ENCODE measurements at regions not wholly inside any gene's neighbourhood (a gene's known extent, or its start where the extent isn't known, plus 50 kb on each side); places are given as distances from the start of the nearest gene placed in this dataset.
A peak's percentile ranks its signal among the peaks of the same experiment; 100 is the strongest.

DNA sequence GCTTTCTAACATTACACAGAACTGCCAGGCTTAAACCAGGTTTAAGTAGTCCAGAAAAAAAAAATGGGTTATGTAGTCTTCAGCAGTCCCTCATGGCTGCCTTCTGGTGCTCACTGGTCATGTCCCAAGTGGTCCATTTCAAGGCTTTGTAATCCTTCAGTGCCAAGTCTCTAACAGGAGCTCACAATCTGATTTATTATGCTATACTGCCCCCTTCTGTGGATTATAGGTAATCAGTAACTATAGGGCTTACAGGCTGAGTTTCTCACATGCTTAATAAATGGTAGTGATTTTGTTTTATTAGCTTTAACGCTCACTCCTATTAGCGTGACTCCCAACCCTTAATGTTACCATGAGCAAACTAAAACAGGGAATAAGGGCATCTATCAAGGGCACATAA, 92.5 kb upstream of the EDA2R start:
- H4K20me1 ChIP-seq (ENCODE audit: insufficient read depth, low read length), result no peaks in the 10 kb centered on the region
- ATAC-seq (ENCODE audit: low read depth), result no peak
- WGBS, 2 experiments (ENCODE audit: extremely low coverage in 2 of 2, insufficient read length in 1 of 2), result no CpG with 5 or more reads among the region's 2 CpGs
- no peak overlapping the region for H2AK9ac ChIP-seq (replicated peaks; ENCODE audit: low read depth, low read length, poor library complexity)
- no peak overlapping the region for H2AK5ac ChIP-seq (ENCODE audit: low read depth, low read length)
- H3K23ac ChIP-seq (ENCODE audit: low read depth, low read length), result no peak overlapping the region
- in situ Hi-C loops (cut with MboI; ENCODE audit: low sequenced_read_pairs), result no loop called here
- DNase-seq, result peak; percentile 33
- dilution Hi-C loops (cut with HindIII; ENCODE audit: low sequenced_read_pairs, unreplicated experiment), result no loop called here
- H3K18ac ChIP-seq (ENCODE audit: low read depth, low read length), result no peak overlapping the region
- no peak overlapping the region for H3K4me3 ChIP-seq (ENCODE audit: insufficient read depth, low read depth, low read length)
- no peak overlapping the region for H2BK20ac ChIP-seq (ENCODE audit: low read depth, low read length)
- CTCF ChIA-PET, result interaction anchor here (0.6 to 1.7 kb wide), 4 partner anchors 97 to 1150 kb away, joined by 3 to 6 read pairs (median 3); no protein-coding TSS in a partner anchor
- TF ChIP-seq RFX5 (IDR thresholded peaks at IDR 0.05; ENCODE audit: low read depth, low read length) (no peak), RCOR1 (IDR thresholded peaks at IDR 0.05; ENCODE audit: insufficient replicate concordance, low read length) (no peak), MXI1 (IDR thresholded peaks at IDR 0.05; ENCODE audit: borderline replicate concordance, low read depth, low read length) (no peak), USF2 (IDR thresholded peaks at IDR 0.05; ENCODE audit: low read depth, low read length) (no peak), MAZ (IDR thresholded peaks at IDR 0.05; ENCODE audit: borderline replicate concordance, low read depth, low read length) (no peak), MAFK (IDR thresholded peaks at IDR 0.05; ENCODE audit: low read depth, low read length) (no peak), CEBPB (IDR thresholded peaks at IDR 0.05; ENCODE audit: low read depth, low read length) (no peak), RAD21 (IDR thresholded peaks at IDR 0.05; ENCODE audit: low read length) (peak; percentile 69), CTCF (conservative IDR thresholded peaks at IDR 0.05; ENCODE audit: low read depth, low read length) (peak; percentile 51), POLR2A (IDR thresholded peaks at IDR 0.05; ENCODE audit: low read depth, low read length) (no peak), SMC3 (IDR thresholded peaks at IDR 0.05; ENCODE audit: low read depth, low read length) (peak; percentile 48; the same call in 1 of the 2 replicates), FOS (IDR thresholded peaks at IDR 0.05; ENCODE audit: low read depth, low read length) (no peak)
- TF ChIP-seq, protein P1, sequence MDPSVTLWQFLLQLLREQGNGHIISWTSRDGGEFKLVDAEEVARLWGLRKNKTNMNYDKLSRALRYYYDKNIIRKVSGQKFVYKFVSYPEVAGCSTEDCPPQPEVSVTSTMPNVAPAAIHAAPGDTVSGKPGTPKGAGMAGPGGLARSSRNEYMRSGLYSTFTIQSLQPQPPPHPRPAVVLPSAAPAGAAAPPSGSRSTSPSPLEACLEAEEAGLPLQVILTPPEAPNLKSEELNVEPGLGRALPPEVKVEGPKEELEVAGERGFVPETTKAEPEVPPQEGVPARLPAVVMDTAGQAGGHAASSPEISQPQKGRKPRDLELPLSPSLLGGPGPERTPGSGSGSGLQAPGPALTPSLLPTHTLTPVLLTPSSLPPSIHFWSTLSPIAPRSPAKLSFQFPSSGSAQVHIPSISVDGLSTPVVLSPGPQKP (IDR thresholded peaks at IDR 0.05; ENCODE audit: borderline replicate concordance, low read depth, low read length), result no peak
- no peaks in the 10 kb centered on the region for H3K9me3 ChIP-seq (ENCODE audit: control insufficient read depth, insufficient read depth, low read length)
- H3K36me3 ChIP-seq (ENCODE audit: control insufficient read depth, insufficient read depth, low read length), result no peaks in the 10 kb centered on the region
- H3K56ac ChIP-seq (ENCODE audit: extremely low read depth, insufficient read depth, low read length), result no peak overlapping the region
- POLR2A ChIA-PET (ENCODE audit: unreplicated experiment), result no interaction called here
- no peaks in the 10 kb centered on the region for H3K4me1 ChIP-seq (ENCODE audit: control insufficient read depth, insufficient read depth, low read length)
- H3K9ac ChIP-seq (ENCODE audit: low read depth, low read length), result no peak overlapping the region
- no peak overlapping the region for H4K5ac ChIP-seq (ENCODE audit: low read depth, low read length)
- H3K4ac ChIP-seq (ENCODE audit: low read depth, low read length), result no peak overlapping the region
- H3K4me2 ChIP-seq (ENCODE audit: low read depth, low read length), result no peak overlapping the region
- H3K14ac ChIP-seq (replicated peaks; ENCODE audit: low read depth, low read length), result no peak overlapping the region
- no peak overlapping the region for H2BK120ac ChIP-seq (ENCODE audit: low read depth, low read length)
- no peak overlapping the region for H2BK15ac ChIP-seq (ENCODE audit: low read depth, low read length)
- H4K91ac ChIP-seq (ENCODE audit: insufficient read depth, low read depth, low read length), result no peak overlapping the region
- H3K9me1 ChIP-seq (ENCODE audit: insufficient read depth, low read length), result no peaks in the 10 kb centered on the region
- no peak overlapping the region for H4K8ac ChIP-seq (ENCODE audit: low read depth in 2 of 2, low read length in 2 of 2)
- no peak overlapping the region for H2AFZ ChIP-seq (replicated peaks; ENCODE audit: low read length, poor library complexity)
- H3K79me1 ChIP-seq (ENCODE audit: low read depth in 1 of 2, low read length in 2 of 2), result no peaks in the 10 kb centered on the region
- intact Hi-C loops (cut with micrococcal nuclease), result no loop called here
- H3K27me3 ChIP-seq (ENCODE audit: control insufficient read depth, insufficient read depth, low read length), result no peaks in the 10 kb centered on the region
- no peak overlapping the region for H3K27ac ChIP-seq (ENCODE audit: insufficient read depth, low read length)
- H2BK5ac ChIP-seq (ENCODE audit: low read depth, low read length, poor library complexity, severe bottlenecking), result no peak overlapping the region
- no TSS peak for BruUV-seq (replicated peaks)
